DOHH2 (cell line): ENCODE measurements at regions not wholly inside any gene's neighbourhood (a gene's known extent, or its start where the extent isn't known, plus 50 kb on each side); places are given as distances from the start of the nearest gene placed in this dataset.

Experiments used
- H3F3A ChIP-seq: fragments of 200-600 bp; sonication (generic), shearing (Covaris generic); 2 replicates; pipeline ENCODE4 v1.6.0; 2016; ENCODE audit warnings: antibody characterized with exemption, mild to moderate bottlenecking; ENCODE audit not compliant: control insufficient read depth, insufficient read depth
- H3K27ac ChIP-seq: fragments of 200-600 bp; sonication (generic); 2 replicates; pipeline ENCODE4 v1.5.1; 2014; ENCODE audit warnings: low read depth, mild to moderate bottlenecking, low read length, moderate library complexity
- H3K27me3 ChIP-seq: fragments of 200-600 bp; sonication (generic); 2 replicates; pipeline ENCODE4 v1.6.1; 2014; ENCODE audit warnings: mild to moderate bottlenecking, low read length, mixed read lengths; ENCODE audit not compliant: control insufficient read depth
- H3K36me3 ChIP-seq: fragments of 200-600 bp; sonication (generic); 2 replicates; pipeline ENCODE4 v1.6.1; 2014; ENCODE audit warnings: mild to moderate bottlenecking, low read length, moderate library complexity, mixed read lengths; ENCODE audit not compliant: control insufficient read depth
- H3K4me1 ChIP-seq: fragments of 200-600 bp; sonication (generic); 2 replicates; pipeline ENCODE4 v1.6.1; 2014; ENCODE audit warnings: mild to moderate bottlenecking, low read length, mixed read lengths; ENCODE audit not compliant: control insufficient read depth
- H3K4me2 ChIP-seq: fragments of 200-600 bp; sonication (generic); 2 replicates; pipeline ENCODE4 v1.6.0; 2014; ENCODE audit warnings: mild to moderate bottlenecking, low read length, moderate library complexity
- H3K4me3 ChIP-seq: fragments of 200-600 bp; sonication (generic); 2 replicates; pipeline ENCODE4 v1.5.1; 2014; ENCODE audit warnings: mild to moderate bottlenecking, low read length, mixed read lengths
- H3K79me2 ChIP-seq: fragments of 200-600 bp; sonication (generic); 2 replicates; pipeline ENCODE4 v1.6.1; 2014; ENCODE audit warnings: mild to moderate bottlenecking, low read length, mixed read lengths; ENCODE audit not compliant: control insufficient read depth
- H3K9me2 ChIP-seq: fragments of 200-600 bp; sonication (generic); replicated peaks from 2 replicates; pipeline ENCODE4 v1.6.1; 2014; ENCODE audit warnings: mild to moderate bottlenecking, low read length, mixed read lengths; ENCODE audit not compliant: control insufficient read depth
- H3K9me3 ChIP-seq: fragments of 200-600 bp; sonication (generic); 2 replicates; pipeline ENCODE4 v1.6.1; 2014; ENCODE audit warnings: antibody characterized with exemption, low read length, mixed read lengths; ENCODE audit not compliant: control insufficient read depth, insufficient read depth
- H4K20me1 ChIP-seq: fragments of 200-600 bp; sonication (generic); 2 replicates; pipeline ENCODE4 v1.6.0; 2014; ENCODE audit warnings: low read depth, mild to moderate bottlenecking, antibody characterized with exemption, low read length, moderate library complexity; ENCODE audit not compliant: control insufficient read depth, insufficient read depth
- EZH2phosphoT487 ChIP-seq: fragments of 200-600 bp; sonication (generic); IDR thresholded peaks from 2 replicates; pipeline ENCODE4 v1.6.1; 2017; ENCODE audit warnings: borderline replicate concordance, mild to moderate bottlenecking, antibody characterized with exemption, low read length, moderate library complexity, mixed read lengths
- TF ChIP-seq, protein P1 (sequence below): fragments of 200-600 bp; sonication (generic); IDR thresholded peaks from one replicate; pipeline ENCODE4 v1.5.1; 2014; ENCODE audit warnings: antibody characterized with exemption, mild to moderate bottlenecking, low read depth, low read length; ENCODE audit not compliant: poor library complexity, severe bottlenecking

DNA sequence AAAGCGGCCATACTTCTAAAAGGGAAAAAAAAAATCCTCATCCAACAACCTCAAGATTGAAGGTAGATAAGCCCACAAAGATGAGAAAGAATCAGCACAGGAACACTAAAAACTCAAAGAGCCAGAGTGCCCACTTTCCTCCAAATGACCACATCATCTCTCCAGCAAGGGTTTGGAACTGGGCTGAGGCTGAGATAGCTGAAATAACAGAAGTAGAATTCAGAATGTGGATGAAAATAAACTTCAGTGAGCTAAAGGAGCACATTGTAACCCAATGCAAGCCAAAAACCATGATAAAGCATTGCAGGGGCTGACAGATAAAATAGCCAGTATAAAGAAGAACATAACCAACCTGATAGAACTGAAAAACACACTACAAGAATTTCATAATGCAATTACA lies 158.7 kb upstream of the UBE2E2 start:
- no peaks in the 10 kb centered on the region for H3K9me3 ChIP-seq
- H3K27ac ChIP-seq = no peak overlapping the region
- H3K4me2 ChIP-seq = no peak overlapping the region
- H3F3A ChIP-seq = no peaks in the 10 kb centered on the region
- 0 out of 2 replicates have a peak, but pooled peaks cover 1% of the 10 kb centered on the region for H3K27me3 ChIP-seq
- H4K20me1 ChIP-seq = no peaks in the 10 kb centered on the region
- no peaks in the 10 kb centered on the region for H3K79me2 ChIP-seq
- H3K4me3 ChIP-seq = no peak overlapping the region
- H3K9me2 ChIP-seq = no peaks in the 10 kb centered on the region
- H3K4me1 ChIP-seq = no peaks in the 10 kb centered on the region
- H3K36me3 ChIP-seq = no peaks in the 10 kb centered on the region
- TF ChIP-seq EZH2phosphoT487 = no peak
- TF ChIP-seq, protein P1, sequence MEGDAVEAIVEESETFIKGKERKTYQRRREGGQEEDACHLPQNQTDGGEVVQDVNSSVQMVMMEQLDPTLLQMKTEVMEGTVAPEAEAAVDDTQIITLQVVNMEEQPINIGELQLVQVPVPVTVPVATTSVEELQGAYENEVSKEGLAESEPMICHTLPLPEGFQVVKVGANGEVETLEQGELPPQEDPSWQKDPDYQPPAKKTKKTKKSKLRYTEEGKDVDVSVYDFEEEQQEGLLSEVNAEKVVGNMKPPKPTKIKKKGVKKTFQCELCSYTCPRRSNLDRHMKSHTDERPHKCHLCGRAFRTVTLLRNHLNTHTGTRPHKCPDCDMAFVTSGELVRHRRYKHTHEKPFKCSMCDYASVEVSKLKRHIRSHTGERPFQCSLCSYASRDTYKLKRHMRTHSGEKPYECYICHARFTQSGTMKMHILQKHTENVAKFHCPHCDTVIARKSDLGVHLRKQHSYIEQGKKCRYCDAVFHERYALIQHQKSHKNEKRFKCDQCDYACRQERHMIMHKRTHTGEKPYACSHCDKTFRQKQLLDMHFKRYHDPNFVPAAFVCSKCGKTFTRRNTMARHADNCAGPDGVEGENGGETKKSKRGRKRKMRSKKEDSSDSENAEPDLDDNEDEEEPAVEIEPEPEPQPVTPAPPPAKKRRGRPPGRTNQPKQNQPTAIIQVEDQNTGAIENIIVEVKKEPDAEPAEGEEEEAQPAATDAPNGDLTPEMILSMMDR = no peak

DNA sequence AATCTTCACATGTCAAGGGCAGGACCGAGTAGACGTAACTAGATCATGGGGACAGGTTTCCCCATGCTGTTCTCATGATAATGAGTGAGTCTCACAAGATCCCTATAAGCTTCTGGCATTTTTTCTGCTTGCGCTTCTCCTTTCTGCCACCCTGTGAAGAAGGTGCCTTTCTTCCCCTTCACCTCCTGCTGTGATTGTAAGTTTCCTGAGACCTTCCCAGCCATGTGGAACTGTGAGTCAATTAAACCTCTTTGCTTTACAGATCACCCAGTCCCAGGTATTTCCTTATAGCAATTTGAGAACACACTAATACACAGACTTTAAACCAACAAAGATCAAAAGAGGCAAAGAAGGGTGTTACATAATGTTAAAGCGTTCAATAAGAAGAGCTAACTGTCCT lies 156.6 kb upstream of the UBE2E2 start:
- Histone ChIP-seq H3K9me2 (no peaks in the 10 kb centered on the region), H3F3A (no peaks in the 10 kb centered on the region), H4K20me1 (no peaks in the 10 kb centered on the region), H3K27ac (no peak overlapping the region), H3K9me3 (no peaks in the 10 kb centered on the region), H3K36me3 (no peaks in the 10 kb centered on the region), H3K79me2 (no peaks in the 10 kb centered on the region), H3K27me3 (no peaks in the 10 kb centered on the region), H3K4me3 (no peak overlapping the region), H3K4me2 (no peak overlapping the region), H3K4me1 (no peaks in the 10 kb centered on the region)
- no peak for TF ChIP-seq EZH2phosphoT487
- TF ChIP-seq, protein P1 = no peak

DNA sequence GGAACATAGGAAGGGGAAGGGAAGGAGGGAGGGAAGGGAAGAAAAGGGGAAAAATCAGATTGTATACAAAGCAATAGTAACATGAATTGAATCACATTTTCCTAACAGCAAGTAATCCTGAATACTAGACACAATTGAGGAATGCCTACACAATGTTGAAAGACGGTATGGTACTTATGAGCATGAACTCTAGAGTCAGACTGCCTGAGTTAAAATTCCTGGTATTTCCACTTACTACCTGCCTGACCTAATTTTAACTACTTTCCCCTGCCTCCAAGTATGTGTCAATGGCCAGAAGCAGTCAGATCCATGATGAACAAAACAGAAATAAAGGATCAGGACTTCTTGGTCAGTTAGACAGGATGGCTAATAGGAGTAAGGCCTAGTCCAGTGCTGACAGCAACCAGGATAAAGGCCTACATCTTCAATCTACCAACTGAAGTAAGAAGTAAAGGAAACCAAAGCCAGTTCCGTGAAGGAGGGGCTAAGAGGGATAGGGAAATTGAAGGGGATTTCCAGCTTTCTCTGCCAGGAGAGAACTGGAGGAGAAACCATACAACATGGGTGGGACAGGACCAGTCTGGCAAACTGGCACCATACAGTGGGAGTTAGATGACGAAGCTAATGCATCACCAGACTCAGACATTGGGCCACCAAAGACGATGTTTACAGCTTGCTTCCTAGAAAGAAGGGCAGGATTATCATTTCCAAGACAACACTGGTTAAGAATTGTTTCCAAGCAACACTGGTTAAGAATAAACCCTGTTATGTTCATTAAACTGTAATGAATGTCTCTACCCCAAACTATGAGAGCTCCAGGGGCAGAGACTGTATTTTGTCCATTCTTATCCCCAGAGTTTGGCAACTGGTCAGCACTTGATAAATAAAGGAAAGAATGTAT lies 151.6 kb upstream of the UBE2E2 start:
- H3K27ac ChIP-seq = no peak overlapping the region
- H3K27me3 ChIP-seq = no peaks in the 10 kb centered on the region

More for the DNA sequence above, 151.6 kb upstream of the UBE2E2 start:
- no peaks in the 10 kb centered on the region for H3F3A ChIP-seq
- H3K9me3 ChIP-seq = no peaks in the 10 kb centered on the region
- H3K36me3 ChIP-seq = no peaks in the 10 kb centered on the region
- no peaks in the 10 kb centered on the region for H4K20me1 ChIP-seq
- no peaks in the 10 kb centered on the region for H3K79me2 ChIP-seq
- TF ChIP-seq, protein P1 = no peak
- TF ChIP-seq EZH2phosphoT487 = no peak
- no peaks in the 10 kb centered on the region for H3K9me2 ChIP-seq
- H3K4me1 ChIP-seq = no peaks in the 10 kb centered on the region
- no peak overlapping the region for H3K4me3 ChIP-seq
- H3K4me2 ChIP-seq = no peak overlapping the region
